HG02973 (cell line): ENCODE measurements at regions not wholly inside any gene's neighbourhood (a gene's known extent, or its start where the extent isn't known, plus 50 kb on each side); places are given as distances from the start of the nearest gene placed in this dataset.

Experiments used
- ATAC-seq: cut with Tn5 transposase; IDR thresholded peaks from one replicate; pipeline ENCODE4 v1.9.1; 2021; ENCODE audit warnings: moderate library complexity; ENCODE audit not compliant: unreplicated experiment

DNA sequence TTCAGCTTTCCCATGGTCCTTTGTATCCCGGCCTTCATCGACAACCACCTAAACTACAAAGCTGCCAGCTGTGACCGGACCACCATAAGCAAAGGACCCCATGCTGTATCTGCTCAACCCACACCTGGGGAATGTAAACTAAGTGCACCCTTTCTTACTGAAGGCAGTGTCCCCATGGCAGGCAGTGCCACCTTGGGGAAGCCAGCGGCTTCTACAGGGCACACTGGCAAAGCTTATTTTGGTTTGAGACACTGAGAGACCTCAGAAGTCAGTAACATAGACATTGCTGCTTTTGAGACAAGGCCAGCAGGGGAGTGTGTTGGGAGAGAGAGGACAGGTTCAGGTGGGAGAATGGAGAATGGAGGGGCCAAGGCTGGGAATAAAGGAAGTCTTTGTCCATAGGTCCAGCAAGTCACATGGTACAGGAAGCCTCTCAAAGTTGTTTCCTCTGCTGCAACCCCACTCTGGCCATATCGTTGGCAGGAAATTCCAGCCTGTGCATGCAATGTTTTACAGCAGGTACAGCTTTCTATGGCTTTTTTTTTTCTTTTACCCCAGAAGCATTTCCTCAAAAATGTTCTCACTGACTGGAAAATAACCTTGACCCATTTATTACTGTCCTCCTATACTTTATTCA, 85.9 kb upstream of the NPVF start:
- ATAC-seq, result no peak

GRCh38 chr7:25314731-25315267, 86.5 kb upstream of the NPVF start:
- no peak for ATAC-seq

GRCh38 chr7:25316366-25316765, 88.1 kb upstream of the NPVF start:
- ATAC-seq, result no peak

DNA sequence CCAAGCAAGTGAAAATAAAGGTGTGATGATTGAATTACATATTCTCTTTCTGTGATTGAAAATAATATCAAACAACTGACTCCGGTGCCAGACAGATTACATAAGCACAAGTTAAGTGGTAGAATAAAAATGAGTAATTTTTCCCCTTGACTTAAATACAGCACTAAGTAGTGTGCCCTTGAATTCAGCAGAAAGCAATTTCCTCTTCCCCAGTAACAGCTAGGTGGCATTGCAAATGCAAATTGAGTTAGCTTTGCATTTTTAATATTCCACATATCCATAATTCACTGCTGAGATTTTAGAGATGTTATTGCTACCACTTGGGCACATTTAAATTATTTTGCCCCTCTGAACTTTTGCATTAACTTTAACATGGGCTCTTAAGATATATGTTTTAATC, 89.8 kb upstream of the NPVF start:
- ATAC-seq, result no peak

DNA sequence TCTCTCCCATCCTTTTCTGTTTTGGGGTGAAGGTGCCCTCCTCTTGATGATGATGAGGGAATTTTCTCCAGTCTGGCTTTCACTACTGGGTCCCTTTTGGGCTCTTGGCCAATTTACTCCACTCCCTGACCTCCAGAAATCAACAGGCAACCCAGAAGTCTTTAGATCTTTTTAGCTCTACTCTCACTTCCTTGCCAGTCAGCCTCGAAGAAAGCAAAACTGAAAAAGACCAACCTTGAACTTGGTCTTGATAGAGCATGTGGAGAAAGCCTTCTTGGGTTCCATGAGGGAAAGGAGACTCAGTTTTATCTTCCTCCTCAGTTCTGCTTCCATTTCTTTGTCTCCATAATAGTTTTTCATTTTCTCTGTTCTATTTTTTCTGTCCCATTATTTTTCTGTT, 91.4 kb upstream of the NPVF start:
- no peak for ATAC-seq

GRCh38 chr7:25320791-25321190, 92.5 kb upstream of the NPVF start:
- ATAC-seq, result no peak

DNA sequence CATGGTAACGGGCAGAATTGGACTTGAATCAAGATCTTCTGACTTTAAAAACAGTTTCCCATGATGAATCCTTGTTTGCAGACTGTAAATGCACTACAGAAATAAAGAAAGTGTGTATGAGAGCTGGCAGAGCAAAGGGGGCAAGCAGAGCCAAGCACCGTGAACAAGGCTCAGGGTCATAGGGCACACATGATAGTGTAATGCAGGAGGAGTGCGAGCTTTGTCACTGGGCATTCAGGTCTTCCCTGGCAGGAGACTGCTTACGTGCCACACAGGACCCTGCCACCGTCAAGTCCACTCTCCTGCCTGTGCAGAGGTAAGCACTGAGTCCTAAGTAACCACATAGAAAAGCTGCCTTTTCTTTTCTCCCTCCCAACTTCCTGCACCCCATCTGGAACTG, 93.1 kb upstream of the NPVF start:
- no peak for ATAC-seq

- no peak for ATAC-seq
Observed at GRCh38 chr7:25322473-25322872, 94.2 kb upstream of the NPVF start.

DNA sequence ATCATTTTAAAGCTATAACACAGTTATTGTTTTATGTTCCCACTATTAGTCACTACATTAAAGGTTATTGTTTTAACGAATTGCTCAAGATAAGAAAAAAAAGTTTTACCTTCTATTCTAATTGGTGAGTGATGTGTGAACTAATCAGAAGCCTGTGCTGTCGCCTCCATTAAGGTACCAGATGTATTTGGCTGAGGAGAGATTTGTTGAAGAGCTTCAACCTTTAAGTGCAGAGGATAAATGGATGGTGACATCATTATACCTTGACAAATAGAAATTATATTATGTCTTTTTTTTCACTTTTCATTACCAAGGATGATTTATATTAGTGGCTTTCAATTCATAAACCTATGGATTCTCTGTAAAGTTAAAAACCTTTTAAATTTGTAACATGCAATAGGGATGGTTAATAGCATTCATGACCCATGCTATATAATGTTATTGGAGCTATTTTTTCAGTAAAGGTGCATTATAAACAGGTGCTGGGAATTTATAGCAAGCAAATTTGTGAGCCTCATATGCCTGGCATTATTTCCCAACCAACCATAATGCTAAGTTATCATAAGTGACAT, 97.0 kb upstream of the NPVF start:
- ATAC-seq, result no peak

GRCh38 chr7:25326501-25327156, 98.3 kb upstream of the NPVF start:
- no peak for ATAC-seq

- no peak for ATAC-seq
Observed at GRCh38 chr7:25329815-25330214, 101.5 kb upstream of the NPVF start.

DNA sequence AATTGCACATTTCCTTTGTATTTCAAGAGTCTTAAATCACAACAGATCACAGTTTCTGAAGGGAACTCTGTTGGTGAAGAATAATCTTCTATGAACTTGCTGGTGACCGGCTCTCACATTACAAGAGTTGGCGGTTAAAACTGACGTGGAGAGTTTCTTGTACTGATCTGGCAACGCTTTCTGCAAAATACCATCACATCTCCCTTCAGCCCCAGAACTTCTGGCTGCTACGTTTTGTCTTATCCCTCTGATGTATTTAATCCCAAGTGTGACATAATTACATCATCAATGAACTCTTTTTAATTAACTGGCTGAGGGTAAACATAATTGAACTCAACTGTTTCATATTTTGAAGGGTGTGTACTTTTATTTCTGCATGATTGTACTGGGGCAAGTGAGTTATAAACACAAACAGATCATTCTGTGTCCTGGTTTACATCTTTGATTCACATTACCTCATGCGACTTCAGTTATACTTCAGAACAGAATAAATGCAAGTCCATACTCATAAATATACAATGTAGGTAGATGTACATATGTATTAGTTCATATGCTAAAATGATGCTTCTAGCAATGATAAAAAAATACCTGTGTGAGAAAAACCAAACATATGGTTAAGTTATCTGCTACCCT, 105.1 kb upstream of the NPVF start:
- ATAC-seq, result no peak

DNA sequence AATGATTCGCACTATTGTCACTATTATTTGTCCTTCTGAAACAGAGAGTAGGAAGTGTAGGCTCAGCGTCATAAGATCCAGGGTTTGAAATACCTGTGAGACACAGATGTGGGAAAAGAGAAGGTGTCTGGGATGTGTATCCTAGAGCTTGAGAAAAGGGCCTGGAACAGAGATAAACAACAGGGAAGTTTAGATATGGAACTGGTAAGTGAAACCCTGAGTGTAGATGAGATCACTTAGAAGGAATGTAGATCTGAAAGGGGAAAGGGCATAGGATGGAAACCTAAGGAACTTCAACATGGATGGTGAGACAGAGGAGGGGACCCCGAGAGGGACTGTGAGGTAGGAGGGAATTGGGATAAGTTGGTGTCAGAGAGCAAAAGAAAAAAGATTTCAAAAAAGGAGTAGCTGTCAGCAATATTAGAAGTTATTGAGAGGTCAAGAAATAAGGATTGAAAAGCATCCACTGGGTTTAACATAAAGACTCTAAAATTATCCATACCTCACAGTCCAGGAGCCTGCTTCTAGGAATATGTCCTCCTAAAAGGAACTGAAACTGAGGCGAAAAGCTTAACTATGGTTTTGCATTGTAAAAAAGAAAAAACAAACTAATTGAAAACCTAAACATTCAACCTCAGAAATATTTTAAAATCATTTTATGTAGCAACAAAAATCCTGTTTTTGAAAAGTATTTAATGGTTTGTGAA, 119.2 kb upstream of the NPVF start:
- no peak for ATAC-seq

DNA sequence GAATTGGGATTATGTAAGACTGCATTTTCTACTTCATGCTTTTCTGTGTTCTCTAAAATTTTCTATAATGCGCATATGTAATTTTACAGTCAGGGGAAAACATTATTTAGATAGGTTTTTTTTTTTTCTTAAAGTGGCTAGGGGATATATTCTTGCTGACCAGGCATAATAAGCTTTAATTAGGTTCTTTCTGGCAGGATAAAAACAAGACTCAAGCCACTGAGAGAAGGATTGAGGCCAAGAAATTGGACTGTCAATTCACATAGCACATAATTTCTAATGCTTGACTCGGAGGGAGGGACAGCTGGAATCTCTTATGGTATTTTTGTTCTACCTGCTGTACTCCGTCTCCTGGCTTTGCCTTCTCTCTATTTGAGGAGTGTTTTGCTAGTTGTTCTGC, 119.8 kb upstream of the NPVF start:
- ATAC-seq, result no peak

DNA sequence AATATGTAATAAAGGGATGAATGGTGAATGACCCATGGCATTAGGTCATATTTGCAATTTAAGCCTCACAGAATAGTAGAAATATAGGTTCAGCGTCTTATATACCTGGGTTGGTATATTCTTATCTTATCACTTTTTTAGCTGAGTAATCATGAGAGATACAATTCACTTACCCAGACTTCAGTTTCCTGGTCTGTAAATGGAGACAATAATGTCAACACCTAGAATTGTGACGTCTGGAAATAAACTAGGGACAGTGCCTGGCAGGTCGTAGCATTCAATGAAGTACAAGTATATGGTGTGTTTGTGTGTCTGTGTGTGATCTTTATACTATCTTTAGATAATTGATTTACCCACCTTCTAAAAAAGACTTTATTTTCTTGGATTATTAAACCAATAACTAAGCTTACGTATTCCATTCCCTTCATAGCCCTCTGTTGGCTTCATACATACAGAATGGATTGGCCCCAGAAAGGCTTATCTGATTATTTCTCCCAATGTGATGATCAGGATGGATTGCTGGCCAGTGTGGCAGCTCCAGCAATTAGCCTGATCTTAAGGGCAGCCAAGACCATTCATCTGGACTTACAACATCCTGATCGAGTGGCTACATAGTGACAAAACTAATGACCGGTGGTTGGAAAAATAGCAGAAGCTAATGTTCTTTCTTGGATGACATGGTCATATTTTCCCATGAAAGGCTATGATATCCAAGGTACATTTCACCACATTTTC, 121.2 kb upstream of the NPVF start:
- no peak for ATAC-seq

- ATAC-seq, result no peak
Observed at GRCh38 chr7:25350041-25350440, 121.8 kb upstream of the NPVF start.

DNA sequence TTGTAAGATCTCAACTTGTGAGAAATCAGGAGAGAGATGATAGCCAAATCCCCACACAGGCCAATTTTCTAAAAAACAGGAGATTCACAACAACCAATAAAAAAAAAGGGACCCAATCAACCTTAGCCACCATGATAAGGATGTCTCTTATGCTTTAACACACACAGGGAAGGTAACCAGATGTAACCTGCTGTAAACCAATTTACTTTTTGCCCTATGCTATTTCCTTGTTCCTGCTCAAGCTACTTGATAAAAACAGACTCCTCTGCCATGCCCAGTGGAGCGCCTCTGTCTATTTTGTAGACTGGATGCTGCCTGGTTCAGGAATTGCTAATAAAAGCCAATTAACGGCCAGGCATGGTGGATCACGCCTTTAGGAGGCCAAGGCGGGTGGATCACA, 123.5 kb upstream of the NPVF start:
- ATAC-seq, result no peak

DNA sequence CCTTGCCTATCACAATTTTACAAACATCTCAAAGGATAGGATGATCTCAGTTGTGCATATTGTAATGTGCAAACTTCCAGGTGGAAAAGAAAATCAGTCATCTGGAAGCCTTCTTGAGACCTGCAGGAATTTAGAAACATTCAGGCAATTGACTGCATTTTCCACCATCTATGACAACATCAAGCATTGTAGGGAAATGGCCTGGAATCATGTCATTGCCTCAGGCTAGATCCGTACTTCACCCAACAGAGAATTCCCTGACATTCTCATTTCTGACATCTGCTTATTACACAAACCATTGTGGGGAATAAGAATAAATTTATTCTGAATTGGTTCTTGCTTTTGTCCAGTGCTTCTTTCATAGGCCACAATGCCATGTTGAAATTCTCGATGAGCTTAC, 124.9 kb upstream of the NPVF start:
- ATAC-seq, result no peak

DNA sequence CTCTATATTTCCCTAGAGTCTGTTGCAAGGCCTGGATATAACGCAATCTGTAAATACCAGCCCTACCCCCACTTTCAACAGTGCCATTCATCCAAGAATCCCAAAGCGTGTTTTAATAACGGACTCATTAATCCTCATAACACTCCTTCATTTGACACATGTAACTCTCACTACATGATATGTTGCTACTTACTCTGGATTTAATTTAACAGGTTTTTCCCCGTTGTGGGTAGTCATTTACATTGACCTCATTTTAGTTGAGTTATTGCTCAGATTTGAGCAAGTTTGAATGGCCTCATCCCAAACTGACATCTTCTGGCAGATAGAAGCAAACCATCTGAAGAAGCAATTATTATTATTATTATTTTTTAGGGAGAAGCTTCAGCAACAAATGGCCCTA, 125.4 kb upstream of the NPVF start:
- no peak for ATAC-seq

DNA sequence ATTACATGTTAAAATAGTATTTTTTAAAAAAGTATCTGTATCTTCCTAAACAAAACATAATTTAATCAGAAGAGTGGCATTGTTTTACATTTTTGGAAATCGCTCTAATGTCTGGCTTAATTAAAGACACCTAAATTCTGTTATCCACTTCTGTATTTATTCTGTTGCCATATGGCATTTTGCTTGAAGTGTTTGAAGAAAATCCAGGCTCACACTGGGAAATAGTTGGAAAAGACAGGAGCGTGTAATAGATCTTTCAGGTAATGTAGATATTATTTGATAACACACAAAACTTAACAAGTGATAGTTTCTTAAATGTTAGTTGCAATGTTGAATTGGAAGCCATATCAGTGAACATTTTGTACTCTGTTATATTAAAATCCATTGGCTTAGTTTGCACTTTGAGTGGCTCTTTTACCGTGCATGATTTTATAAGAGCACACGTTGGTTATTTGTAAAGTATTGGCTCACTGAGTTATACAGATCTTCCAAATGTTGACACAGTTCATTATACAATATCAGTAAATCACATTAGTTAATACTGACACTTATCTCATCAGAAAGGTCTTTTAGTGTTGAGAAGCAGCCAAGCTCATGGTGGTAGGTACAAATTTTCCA, 128.4 kb upstream of the NPVF start:
- no peak for ATAC-seq
